ENCODE measurements at regions not wholly inside any gene's neighbourhood (a gene's known extent, or its start where the extent isn't known, plus 50 kb on each side); places are given as distances from the start of the nearest gene placed in this dataset.

DNA sequence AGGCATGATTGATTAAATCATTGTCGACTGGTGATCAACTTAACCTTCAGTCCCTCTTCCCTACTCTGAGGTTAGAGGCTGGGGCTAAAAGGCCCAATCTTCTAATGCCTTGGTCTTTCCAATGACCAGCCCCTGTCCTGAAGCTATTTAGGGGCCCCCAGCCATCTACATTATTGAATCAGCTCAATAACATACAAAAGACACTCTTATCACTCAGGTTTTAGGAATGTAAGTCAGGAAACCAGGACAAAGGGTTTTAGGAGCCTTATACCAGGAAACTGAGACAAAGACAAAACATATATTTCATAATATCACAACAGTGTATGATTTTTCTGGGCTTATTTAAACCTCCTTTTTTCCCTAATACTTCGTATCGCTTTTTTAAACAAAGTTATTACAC is 198.6 kb downstream of the RNF152 start:
- no peaks in the 10 kb centered on the region for H3K36me3 Mint-ChIP-seq (ENCODE audit: low read depth, unreplicated experiment)
- no peaks in the 10 kb centered on the region for H3K4me1 Mint-ChIP-seq (ENCODE audit: low read depth, unreplicated experiment)
- no peak overlapping the region for H3K4me3 Mint-ChIP-seq (ENCODE audit: unreplicated experiment)
- no peak overlapping the region for H3K4me2 ChIP-seq (ENCODE audit: low read length)
- no peak overlapping the region for H3K27ac ChIP-seq (ENCODE audit: low read depth, low read length)
- no peak overlapping the region for H3K27ac Mint-ChIP-seq (ENCODE audit: unreplicated experiment)
- H3K27me3 Mint-ChIP-seq (ENCODE audit: low read depth, unreplicated experiment), result no peaks in the 10 kb centered on the region
- no peaks in the 10 kb centered on the region for H3K27me3 ChIP-seq (ENCODE audit: insufficient read depth, low read length)
- no peak for FAIRE-seq
- no peak overlapping the region for H2AFZ ChIP-seq (ENCODE audit: low read depth, low read length)
- TF ChIP-seq, protein P1, sequence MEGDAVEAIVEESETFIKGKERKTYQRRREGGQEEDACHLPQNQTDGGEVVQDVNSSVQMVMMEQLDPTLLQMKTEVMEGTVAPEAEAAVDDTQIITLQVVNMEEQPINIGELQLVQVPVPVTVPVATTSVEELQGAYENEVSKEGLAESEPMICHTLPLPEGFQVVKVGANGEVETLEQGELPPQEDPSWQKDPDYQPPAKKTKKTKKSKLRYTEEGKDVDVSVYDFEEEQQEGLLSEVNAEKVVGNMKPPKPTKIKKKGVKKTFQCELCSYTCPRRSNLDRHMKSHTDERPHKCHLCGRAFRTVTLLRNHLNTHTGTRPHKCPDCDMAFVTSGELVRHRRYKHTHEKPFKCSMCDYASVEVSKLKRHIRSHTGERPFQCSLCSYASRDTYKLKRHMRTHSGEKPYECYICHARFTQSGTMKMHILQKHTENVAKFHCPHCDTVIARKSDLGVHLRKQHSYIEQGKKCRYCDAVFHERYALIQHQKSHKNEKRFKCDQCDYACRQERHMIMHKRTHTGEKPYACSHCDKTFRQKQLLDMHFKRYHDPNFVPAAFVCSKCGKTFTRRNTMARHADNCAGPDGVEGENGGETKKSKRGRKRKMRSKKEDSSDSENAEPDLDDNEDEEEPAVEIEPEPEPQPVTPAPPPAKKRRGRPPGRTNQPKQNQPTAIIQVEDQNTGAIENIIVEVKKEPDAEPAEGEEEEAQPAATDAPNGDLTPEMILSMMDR (IDR thresholded peaks at IDR 0.05; ENCODE audit: insufficient read depth, low read depth, low read length), result no peak
- no peak for TF ChIP-seq EZH2 (IDR thresholded peaks at IDR 0.05; ENCODE audit: insufficient read depth, low read length)
- no peak for DNase-seq (ENCODE audit: low read depth)
- no peaks in the 10 kb centered on the region for H4K20me1 ChIP-seq (ENCODE audit: insufficient read depth, low read length)
- peaks cover 4% of the 10 kb centered on the region for H3K9me3 ChIP-seq (ENCODE audit: insufficient read depth, low read depth, low read length)
- H3K4me1 ChIP-seq (ENCODE audit: insufficient read depth, low read length), result peaks cover under 1% of the 10 kb centered on the region
- H3K36me3 ChIP-seq (ENCODE audit: insufficient read depth, low read length), result no peaks in the 10 kb centered on the region
- no peak overlapping the region for H3K4me3 ChIP-seq (ENCODE audit: insufficient read depth, low read depth, low read length)
- peaks cover 10% of the 10 kb centered on the region for H3K9me3 Mint-ChIP-seq (ENCODE audit: unreplicated experiment)
- no peak overlapping the region for H3K9ac ChIP-seq (ENCODE audit: low read length)
- no peaks in the 10 kb centered on the region for H3K79me2 ChIP-seq (ENCODE audit: insufficient read depth, low read length)

DNA sequence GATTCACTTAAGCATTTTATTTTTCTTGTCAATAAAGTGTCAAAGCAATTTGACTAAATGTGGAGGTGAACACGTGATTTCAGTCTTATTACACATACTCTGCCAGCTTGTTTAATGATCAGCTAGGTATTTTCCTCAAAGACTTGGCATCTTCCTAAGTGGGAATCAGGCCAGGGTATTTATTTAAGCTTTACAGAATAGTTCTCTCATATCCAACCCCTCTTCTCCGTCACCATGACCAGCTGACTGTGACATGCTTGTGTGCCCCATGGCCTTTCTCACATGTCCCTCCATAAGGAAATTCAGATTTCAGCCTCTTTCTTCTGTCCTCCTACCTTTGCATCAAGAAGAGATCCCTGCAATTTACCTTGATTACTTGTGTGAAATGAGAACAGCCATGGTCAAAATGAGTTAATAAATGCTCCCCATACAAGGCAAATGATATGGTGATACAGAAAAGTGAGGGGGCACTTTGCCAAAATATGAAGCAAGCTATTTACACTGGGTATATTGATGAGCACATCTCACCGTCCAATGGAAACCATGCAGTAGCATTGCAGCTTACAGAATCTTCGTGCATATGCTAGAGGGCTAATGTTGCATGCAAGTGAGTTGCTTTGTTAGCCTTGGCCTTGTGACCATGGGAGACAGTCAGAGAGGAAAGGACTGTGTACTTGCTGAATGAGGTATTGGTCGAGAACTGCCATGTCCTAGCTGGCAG is 202.2 kb downstream of the RNF152 start:
- no peak overlapping the region for H3K4me3 ChIP-seq (ENCODE audit: insufficient read depth, low read depth, low read length)
- no peaks in the 10 kb centered on the region for H3K79me2 ChIP-seq (ENCODE audit: insufficient read depth, low read length)
- Mint-ChIP-seq H3K9me3 (ENCODE audit: unreplicated experiment) (peaks cover 7% of the 10 kb centered on the region), H3K4me3 (ENCODE audit: unreplicated experiment) (no peak overlapping the region), H3K27ac (ENCODE audit: unreplicated experiment) (no peak overlapping the region), H3K36me3 (ENCODE audit: low read depth, unreplicated experiment) (no peaks in the 10 kb centered on the region), H3K4me1 (ENCODE audit: low read depth, unreplicated experiment) (no peaks in the 10 kb centered on the region), H3K27me3 (ENCODE audit: low read depth, unreplicated experiment) (no peaks in the 10 kb centered on the region)
- no peak overlapping the region for H3K27ac ChIP-seq (ENCODE audit: low read depth, low read length)
- H3K9ac ChIP-seq (ENCODE audit: low read length), result no peak overlapping the region
- H3K27me3 ChIP-seq (ENCODE audit: insufficient read depth, low read length), result no peaks in the 10 kb centered on the region
- TF ChIP-seq, protein P1 (IDR thresholded peaks at IDR 0.05; ENCODE audit: insufficient read depth, low read depth, low read length), result no peak
- no peak for TF ChIP-seq EZH2 (IDR thresholded peaks at IDR 0.05; ENCODE audit: insufficient read depth, low read length)
- no peaks in the 10 kb centered on the region for H3K4me1 ChIP-seq (ENCODE audit: insufficient read depth, low read length)
- no peak overlapping the region for H2AFZ ChIP-seq (ENCODE audit: low read depth, low read length)
- FAIRE-seq, result no peak
- no peak for DNase-seq (ENCODE audit: low read depth)
- no peak overlapping the region for H3K4me2 ChIP-seq (ENCODE audit: low read length)
- peaks cover 4% of the 10 kb centered on the region for H3K9me3 ChIP-seq (ENCODE audit: insufficient read depth, low read depth, low read length)
- no peaks in the 10 kb centered on the region for H3K36me3 ChIP-seq (ENCODE audit: insufficient read depth, low read length)
- no peaks in the 10 kb centered on the region for H4K20me1 ChIP-seq (ENCODE audit: insufficient read depth, low read length)

DNA sequence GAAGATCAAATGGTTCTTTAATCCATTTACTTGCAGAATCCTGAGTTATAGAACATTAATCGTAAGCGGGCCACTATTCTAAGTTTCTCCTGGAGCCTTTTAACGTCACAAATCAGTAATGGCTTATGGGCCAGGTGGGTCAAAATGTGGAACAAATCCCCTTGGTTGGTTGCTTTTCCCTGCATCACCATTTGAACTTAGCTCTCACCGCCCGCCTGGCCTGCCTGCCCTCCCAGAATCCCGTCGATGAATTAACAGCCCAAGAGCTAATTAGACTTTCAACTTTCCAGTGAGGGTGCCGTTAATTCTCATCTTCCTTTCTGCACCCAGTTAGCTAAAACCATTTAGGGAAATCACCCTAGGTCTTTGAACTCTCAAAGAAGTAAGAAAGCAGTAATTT is 205.5 kb downstream of the RNF152 start:
- Mint-ChIP-seq H3K27me3 (ENCODE audit: low read depth, unreplicated experiment) (no peaks in the 10 kb centered on the region), H3K4me1 (ENCODE audit: low read depth, unreplicated experiment) (no peaks in the 10 kb centered on the region), H3K27ac (ENCODE audit: unreplicated experiment) (no peak overlapping the region), H3K9me3 (ENCODE audit: unreplicated experiment) (peaks cover 8% of the 10 kb centered on the region), H3K4me3 (ENCODE audit: unreplicated experiment) (no peak overlapping the region), H3K36me3 (ENCODE audit: low read depth, unreplicated experiment) (no peaks in the 10 kb centered on the region)
- H3K9ac ChIP-seq (ENCODE audit: low read length), result no peak overlapping the region
- no peaks in the 10 kb centered on the region for H3K36me3 ChIP-seq (ENCODE audit: insufficient read depth, low read length)
- no peaks in the 10 kb centered on the region for H4K20me1 ChIP-seq (ENCODE audit: insufficient read depth, low read length)
- no peak overlapping the region for H3K27ac ChIP-seq (ENCODE audit: low read depth, low read length)
- no peak overlapping the region for H3K4me2 ChIP-seq (ENCODE audit: low read length)
- no peaks in the 10 kb centered on the region for H3K4me1 ChIP-seq (ENCODE audit: insufficient read depth, low read length)
- TF ChIP-seq, protein P1 (IDR thresholded peaks at IDR 0.05; ENCODE audit: insufficient read depth, low read depth, low read length), result no peak
- TF ChIP-seq EZH2 (IDR thresholded peaks at IDR 0.05; ENCODE audit: insufficient read depth, low read length), result no peak
- no peak for FAIRE-seq
- DNase-seq (ENCODE audit: low read depth), result no peak
- no peaks in the 10 kb centered on the region for H3K9me3 ChIP-seq (ENCODE audit: insufficient read depth, low read depth, low read length)
- no peak overlapping the region for H3K4me3 ChIP-seq (ENCODE audit: insufficient read depth, low read depth, low read length)
- H2AFZ ChIP-seq (ENCODE audit: low read depth, low read length), result no peak overlapping the region
- H3K79me2 ChIP-seq (ENCODE audit: insufficient read depth, low read length), result no peaks in the 10 kb centered on the region
- no peaks in the 10 kb centered on the region for H3K27me3 ChIP-seq (ENCODE audit: insufficient read depth, low read length)
